Tibial nerve (tissue), 3 donors: ENCODE measurements at regions not wholly inside any gene's neighbourhood (a gene's known extent, or its start where the extent isn't known, plus 50 kb on each side); places are given as distances from the start of the nearest gene placed in this dataset.

ENCODE experiments used
- POLR2A ChIP-seq, 2 donors: fragments of 450-650 bp; IDR thresholded peaks; one replicate each; pipeline ENCODE4 v1.6.1; 2017; ENCODE audit warnings: antibody characterized with exemption in 2 of 2, mild to moderate bottlenecking in 2 of 2, moderate library complexity in 2 of 2
- TF ChIP-seq, protein P1 (sequence below), 5 experiments: fragments of 200-600 bp in 3 of 5; fragments of 450-650 bp in 2 of 5; sonication (generic) in 3 of 5; IDR thresholded peaks; one replicate each; pipeline ENCODE4 v1.5.1; 2016 to 2019; ENCODE audit warnings: antibody characterized with exemption in 5 of 5, mild to moderate bottlenecking in 3 of 5, moderate library complexity in 2 of 5

DNA sequence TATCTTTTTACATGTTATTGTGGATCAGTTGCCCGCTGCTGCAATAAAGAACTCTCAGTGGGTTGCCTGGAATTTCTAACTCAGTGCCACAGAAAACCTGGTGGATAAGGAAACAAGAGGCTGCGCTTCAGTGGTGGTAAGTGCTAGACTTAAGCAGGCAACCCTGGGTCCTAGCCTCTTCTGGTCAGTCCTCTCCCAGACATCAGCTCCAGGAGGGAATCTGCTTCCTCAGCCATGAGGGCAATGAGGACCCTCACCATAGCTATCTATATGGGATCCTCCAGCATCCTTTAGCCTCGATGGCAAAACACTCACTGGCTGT is 490.7 kb upstream of the SULF2 start:
- TF ChIP-seq, protein P1, sequence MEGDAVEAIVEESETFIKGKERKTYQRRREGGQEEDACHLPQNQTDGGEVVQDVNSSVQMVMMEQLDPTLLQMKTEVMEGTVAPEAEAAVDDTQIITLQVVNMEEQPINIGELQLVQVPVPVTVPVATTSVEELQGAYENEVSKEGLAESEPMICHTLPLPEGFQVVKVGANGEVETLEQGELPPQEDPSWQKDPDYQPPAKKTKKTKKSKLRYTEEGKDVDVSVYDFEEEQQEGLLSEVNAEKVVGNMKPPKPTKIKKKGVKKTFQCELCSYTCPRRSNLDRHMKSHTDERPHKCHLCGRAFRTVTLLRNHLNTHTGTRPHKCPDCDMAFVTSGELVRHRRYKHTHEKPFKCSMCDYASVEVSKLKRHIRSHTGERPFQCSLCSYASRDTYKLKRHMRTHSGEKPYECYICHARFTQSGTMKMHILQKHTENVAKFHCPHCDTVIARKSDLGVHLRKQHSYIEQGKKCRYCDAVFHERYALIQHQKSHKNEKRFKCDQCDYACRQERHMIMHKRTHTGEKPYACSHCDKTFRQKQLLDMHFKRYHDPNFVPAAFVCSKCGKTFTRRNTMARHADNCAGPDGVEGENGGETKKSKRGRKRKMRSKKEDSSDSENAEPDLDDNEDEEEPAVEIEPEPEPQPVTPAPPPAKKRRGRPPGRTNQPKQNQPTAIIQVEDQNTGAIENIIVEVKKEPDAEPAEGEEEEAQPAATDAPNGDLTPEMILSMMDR (IDR thresholded peaks at IDR 0.05), result no peak
- TF ChIP-seq POLR2A (IDR thresholded peaks at IDR 0.05), result no peak
